ENCODE measurements at regions not wholly inside any gene's neighbourhood (a gene's known extent, or its start where the extent isn't known, plus 50 kb on each side); places are given as distances from the start of the nearest gene placed in this dataset.

GRCh38 chr10:28963539-28964221 is 286.4 kb downstream of the BAMBI start:
- no peaks in the 10 kb centered on the region for H3K27me3 Mint-ChIP-seq
- H3K4me1 Mint-ChIP-seq: no peaks in the 10 kb centered on the region
- H3K4me3 Mint-ChIP-seq: no peak overlapping the region
- ATAC-seq (replicated peaks; ENCODE audit: extremely low read depth, poor library complexity, severe bottlenecking) (no peak), DNase-seq (ENCODE audit: low spot score in 2 of 2) (no peak)
- no peak overlapping the region for H3K27ac Mint-ChIP-seq (ENCODE audit: low read depth)
- H3K9me3 Mint-ChIP-seq: no peaks in the 10 kb centered on the region
- H3K36me3 Mint-ChIP-seq (ENCODE audit: insufficient read depth): no peaks in the 10 kb centered on the region

GRCh38 chr10:28965937-28966336 is 288.6 kb downstream of the BAMBI start:
- no peaks in the 10 kb centered on the region for H3K9me3 Mint-ChIP-seq
- no peak overlapping the region for H3K27ac Mint-ChIP-seq (ENCODE audit: low read depth)
- H3K36me3 Mint-ChIP-seq (ENCODE audit: insufficient read depth): no peaks in the 10 kb centered on the region
- no peak for ATAC-seq (replicated peaks; ENCODE audit: extremely low read depth, poor library complexity, severe bottlenecking)
- no peak for DNase-seq (ENCODE audit: low spot score in 2 of 2)
- H3K27me3 Mint-ChIP-seq: no peaks in the 10 kb centered on the region
- no peaks in the 10 kb centered on the region for H3K4me1 Mint-ChIP-seq
- H3K4me3 Mint-ChIP-seq: no peak overlapping the region

- no peaks in the 10 kb centered on the region for H3K36me3 Mint-ChIP-seq (ENCODE audit: insufficient read depth)
- DNase-seq (ENCODE audit: low spot score in 2 of 2): no peak
- no peaks in the 10 kb centered on the region for H3K4me1 Mint-ChIP-seq
- H3K27ac Mint-ChIP-seq (ENCODE audit: low read depth): no peak overlapping the region
- no peaks in the 10 kb centered on the region for H3K9me3 Mint-ChIP-seq
- H3K4me3 Mint-ChIP-seq: no peak overlapping the region
- H3K27me3 Mint-ChIP-seq: no peaks in the 10 kb centered on the region
- ATAC-seq (replicated peaks; ENCODE audit: extremely low read depth, poor library complexity, severe bottlenecking): no peak
These were observed 289.7 kb downstream of the BAMBI start for GRCh38 chr10:28967031-28967430.

GRCh38 chr10:28969413-28969812 is 292.1 kb downstream of the BAMBI start:
- Mint-ChIP-seq H3K27ac (ENCODE audit: low read depth) (no peak overlapping the region), H3K4me3 (no peak overlapping the region), H3K9me3 (no peaks in the 10 kb centered on the region), H3K36me3 (ENCODE audit: insufficient read depth) (no peaks in the 10 kb centered on the region), H3K27me3 (no peaks in the 10 kb centered on the region), H3K4me1 (no peaks in the 10 kb centered on the region)
- no peak for DNase-seq (ENCODE audit: low spot score in 2 of 2)
- no peak for ATAC-seq (replicated peaks; ENCODE audit: extremely low read depth, poor library complexity, severe bottlenecking)

- ATAC-seq (replicated peaks; ENCODE audit: extremely low read depth, poor library complexity, severe bottlenecking) (no peak), DNase-seq (ENCODE audit: low spot score in 2 of 2) (no peak)
- Mint-ChIP-seq H3K4me1 (no peaks in the 10 kb centered on the region), H3K27ac (ENCODE audit: low read depth) (no peak overlapping the region), H3K36me3 (ENCODE audit: insufficient read depth) (no peaks in the 10 kb centered on the region), H3K9me3 (no peaks in the 10 kb centered on the region), H3K27me3 (no peaks in the 10 kb centered on the region), H3K4me3 (no peak overlapping the region)
These were observed 292.9 kb downstream of the BAMBI start for GRCh38 chr10:28970231-28970630.

- no peak for DNase-seq (ENCODE audit: low spot score in 2 of 2)
- H3K9me3 Mint-ChIP-seq: no peaks in the 10 kb centered on the region
- no peak overlapping the region for H3K4me3 Mint-ChIP-seq
- no peak for ATAC-seq (replicated peaks; ENCODE audit: extremely low read depth, poor library complexity, severe bottlenecking)
- no peaks in the 10 kb centered on the region for H3K27me3 Mint-ChIP-seq
- no peak overlapping the region for H3K27ac Mint-ChIP-seq (ENCODE audit: low read depth)
- H3K36me3 Mint-ChIP-seq (ENCODE audit: insufficient read depth): no peaks in the 10 kb centered on the region
- no peaks in the 10 kb centered on the region for H3K4me1 Mint-ChIP-seq
These were observed 293.9 kb downstream of the BAMBI start for GRCh38 chr10:28971255-28971654.

GRCh38 chr10:28971764-28972163 is 294.4 kb downstream of the BAMBI start:
- DNase-seq (ENCODE audit: low spot score in 2 of 2): no peak
- Mint-ChIP-seq H3K36me3 (ENCODE audit: insufficient read depth) (no peaks in the 10 kb centered on the region), H3K27me3 (no peaks in the 10 kb centered on the region), H3K9me3 (no peaks in the 10 kb centered on the region), H3K4me1 (no peaks in the 10 kb centered on the region), H3K4me3 (no peak overlapping the region), H3K27ac (ENCODE audit: low read depth) (no peak overlapping the region)
- no peak for ATAC-seq (replicated peaks; ENCODE audit: extremely low read depth, poor library complexity, severe bottlenecking)

GRCh38 chr10:28973309-28973972 is 296.1 kb downstream of the BAMBI start:
- Mint-ChIP-seq H3K27ac (ENCODE audit: low read depth) (no peak overlapping the region), H3K27me3 (peaks cover 12% of the 10 kb centered on the region), H3K36me3 (ENCODE audit: insufficient read depth) (no peaks in the 10 kb centered on the region), H3K4me1 (no peaks in the 10 kb centered on the region), H3K4me3 (no peak overlapping the region), H3K9me3 (peaks cover 6% of the 10 kb centered on the region)
- DNase-seq (ENCODE audit: low spot score in 2 of 2) (no peak), ATAC-seq (replicated peaks; ENCODE audit: extremely low read depth, poor library complexity, severe bottlenecking) (no peak)

- no peak overlapping the region for H3K4me3 Mint-ChIP-seq
- DNase-seq (ENCODE audit: low spot score in 2 of 2) (no peak), ATAC-seq (replicated peaks; ENCODE audit: extremely low read depth, poor library complexity, severe bottlenecking) (no peak)
- peaks cover 12% of the 10 kb centered on the region for H3K27me3 Mint-ChIP-seq
- H3K36me3 Mint-ChIP-seq (ENCODE audit: insufficient read depth): no peaks in the 10 kb centered on the region
- peaks cover 6% of the 10 kb centered on the region for H3K9me3 Mint-ChIP-seq
- H3K4me1 Mint-ChIP-seq: no peaks in the 10 kb centered on the region
- H3K27ac Mint-ChIP-seq (ENCODE audit: low read depth): no peak overlapping the region
These were observed 298.7 kb downstream of the BAMBI start for GRCh38 chr10:28975891-28976531.

GRCh38 chr10:28977518-28977917 is 300.2 kb downstream of the BAMBI start:
- DNase-seq (ENCODE audit: low spot score in 2 of 2): no peak
- no peak overlapping the region for H3K27ac Mint-ChIP-seq (ENCODE audit: low read depth)
- H3K4me3 Mint-ChIP-seq: no peak overlapping the region
- H3K27me3 Mint-ChIP-seq: peaks cover 12% of the 10 kb centered on the region
- no peak for ATAC-seq (replicated peaks; ENCODE audit: extremely low read depth, poor library complexity, severe bottlenecking)
- H3K36me3 Mint-ChIP-seq (ENCODE audit: insufficient read depth): no peaks in the 10 kb centered on the region
- no peaks in the 10 kb centered on the region for H3K4me1 Mint-ChIP-seq
- peaks cover 6% of the 10 kb centered on the region for H3K9me3 Mint-ChIP-seq

- ATAC-seq (replicated peaks; ENCODE audit: extremely low read depth, poor library complexity, severe bottlenecking) (no peak), DNase-seq (ENCODE audit: low spot score in 2 of 2) (no peak)
- peaks cover 6% of the 10 kb centered on the region for H3K9me3 Mint-ChIP-seq
- no peaks in the 10 kb centered on the region for H3K36me3 Mint-ChIP-seq (ENCODE audit: insufficient read depth)
- peaks cover 5% of the 10 kb centered on the region for H3K4me1 Mint-ChIP-seq
- H3K27ac Mint-ChIP-seq (ENCODE audit: low read depth): no peak overlapping the region
- H3K27me3 Mint-ChIP-seq: peaks cover 12% of the 10 kb centered on the region
- no peak overlapping the region for H3K4me3 Mint-ChIP-seq
These were observed 302.9 kb downstream of the BAMBI start for GRCh38 chr10:28980264-28980663.

GRCh38 chr10:28981007-28981406 is 303.7 kb downstream of the BAMBI start:
- Mint-ChIP-seq H3K9me3 (peaks cover 6% of the 10 kb centered on the region), H3K27me3 (peaks cover 12% of the 10 kb centered on the region), H3K27ac (ENCODE audit: low read depth) (no peak overlapping the region), H3K4me3 (no peak overlapping the region), H3K36me3 (ENCODE audit: insufficient read depth) (no peaks in the 10 kb centered on the region), H3K4me1 (peaks cover 5% of the 10 kb centered on the region)
- DNase-seq (ENCODE audit: low spot score in 2 of 2) (no peak), ATAC-seq (replicated peaks; ENCODE audit: extremely low read depth, poor library complexity, severe bottlenecking) (no peak)

GRCh38 chr10:28982974-28983373 is 305.7 kb downstream of the BAMBI start:
- Mint-ChIP-seq H3K4me3 (no peak overlapping the region), H3K4me1 (peaks cover 5% of the 10 kb centered on the region), H3K36me3 (ENCODE audit: insufficient read depth) (no peaks in the 10 kb centered on the region), H3K27ac (ENCODE audit: low read depth) (no peak overlapping the region), H3K9me3 (no peaks in the 10 kb centered on the region), H3K27me3 (peaks cover 13% of the 10 kb centered on the region)
- DNase-seq (ENCODE audit: low spot score in 2 of 2) (no peak), ATAC-seq (replicated peaks; ENCODE audit: extremely low read depth, poor library complexity, severe bottlenecking) (no peak)
